Nephron (organoid): ENCODE measurements at regions not wholly inside any gene's neighbourhood (a gene's known extent, or its start where the extent isn't known, plus 50 kb on each side); places are given as distances from the start of the nearest gene placed in this dataset.

Experiments used
- H3K27ac Mint-ChIP-seq, 3 experiments: 2 replicates each; pipeline ENCODE4 v1.8.0; 2020; ENCODE audit warnings: mixed read lengths in 3 of 3, mild to moderate bottlenecking in 2 of 3, moderate library complexity in 1 of 3
- H3K27me3 Mint-ChIP-seq: 2 replicates; pipeline ENCODE4 v1.8.0; 2021; ENCODE audit warnings: low read depth, mild to moderate bottlenecking, moderate library complexity, mixed read lengths
- H3K36me3 Mint-ChIP-seq: 2 replicates; pipeline ENCODE4 v1.8.0; 2020; ENCODE audit warnings: low read depth, mixed read lengths
- H3K4me1 Mint-ChIP-seq: 2 replicates; pipeline ENCODE4 v1.8.0; 2020; ENCODE audit warnings: mixed read lengths
- H3K4me3 Mint-ChIP-seq, 3 experiments: 2 replicates each; pipeline ENCODE4 v1.8.0; 2020; ENCODE audit warnings: mild to moderate bottlenecking in 3 of 3, mixed read lengths in 3 of 3, moderate library complexity in 2 of 3
- H3K9me3 Mint-ChIP-seq: 2 replicates; pipeline ENCODE4 v1.8.0; 2020; ENCODE audit warnings: mixed read lengths
- TF ChIP-seq, protein P1 (sequence below), 3 experiments: fragments of 200-600 bp; sonication (generic); IDR thresholded peaks; one replicate each; pipeline ENCODE4 v1.5.0; 2021; ENCODE audit warnings: antibody characterized with exemption in 3 of 3; ENCODE audit not compliant: unreplicated experiment in 3 of 3

DNA sequence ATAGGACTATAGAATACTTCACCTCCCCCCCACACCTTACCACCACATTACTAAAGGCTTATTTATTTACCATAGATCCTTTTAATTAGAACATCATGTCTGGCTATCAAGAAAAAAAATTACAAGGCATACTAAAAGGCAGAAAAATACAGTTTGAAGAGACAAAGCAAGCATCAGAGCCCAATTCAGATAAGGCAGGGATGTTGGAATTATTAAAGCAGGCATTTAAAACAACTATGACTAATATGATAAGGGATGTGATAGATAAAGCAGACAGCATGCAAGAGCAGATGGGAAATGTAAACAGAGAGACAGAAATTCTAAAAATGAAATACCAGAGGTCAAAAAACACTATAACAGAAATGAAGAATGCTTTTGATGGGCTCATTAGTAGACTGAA lies 55.4 kb upstream of the SMIM21 start:
- Mint-ChIP-seq H3K36me3 (peaks cover 17% of the 10 kb centered on the region), H3K27me3 (no peaks in the 10 kb centered on the region), H3K4me3 (no peak overlapping the region), H3K27ac (no peak overlapping the region), H3K4me1 (peaks cover 6% of the 10 kb centered on the region), H3K9me3 (peaks cover 45% of the 10 kb centered on the region)
- TF ChIP-seq, protein P1, sequence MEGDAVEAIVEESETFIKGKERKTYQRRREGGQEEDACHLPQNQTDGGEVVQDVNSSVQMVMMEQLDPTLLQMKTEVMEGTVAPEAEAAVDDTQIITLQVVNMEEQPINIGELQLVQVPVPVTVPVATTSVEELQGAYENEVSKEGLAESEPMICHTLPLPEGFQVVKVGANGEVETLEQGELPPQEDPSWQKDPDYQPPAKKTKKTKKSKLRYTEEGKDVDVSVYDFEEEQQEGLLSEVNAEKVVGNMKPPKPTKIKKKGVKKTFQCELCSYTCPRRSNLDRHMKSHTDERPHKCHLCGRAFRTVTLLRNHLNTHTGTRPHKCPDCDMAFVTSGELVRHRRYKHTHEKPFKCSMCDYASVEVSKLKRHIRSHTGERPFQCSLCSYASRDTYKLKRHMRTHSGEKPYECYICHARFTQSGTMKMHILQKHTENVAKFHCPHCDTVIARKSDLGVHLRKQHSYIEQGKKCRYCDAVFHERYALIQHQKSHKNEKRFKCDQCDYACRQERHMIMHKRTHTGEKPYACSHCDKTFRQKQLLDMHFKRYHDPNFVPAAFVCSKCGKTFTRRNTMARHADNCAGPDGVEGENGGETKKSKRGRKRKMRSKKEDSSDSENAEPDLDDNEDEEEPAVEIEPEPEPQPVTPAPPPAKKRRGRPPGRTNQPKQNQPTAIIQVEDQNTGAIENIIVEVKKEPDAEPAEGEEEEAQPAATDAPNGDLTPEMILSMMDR (IDR thresholded peaks at IDR 0.05; ENCODE audit: unreplicated experiment in 3 of 3), result no peak

DNA sequence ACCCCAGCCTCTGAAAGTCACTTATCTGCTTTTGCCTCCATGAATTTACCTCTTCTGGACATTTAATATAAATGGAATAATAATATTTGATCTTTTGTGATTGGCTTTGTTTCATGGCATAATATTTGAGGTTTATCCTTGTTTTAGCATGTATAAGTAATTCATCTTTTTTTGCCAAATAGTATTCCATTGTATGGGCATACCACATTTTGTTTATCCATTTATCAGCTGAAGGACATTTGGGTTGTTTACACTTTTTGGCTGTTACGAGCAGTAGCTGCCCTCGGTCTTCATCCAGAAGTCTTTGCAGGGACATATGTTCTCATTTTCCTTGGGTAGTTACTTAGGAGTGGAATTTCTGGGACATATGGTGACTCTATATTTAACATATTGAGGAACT lies 53.0 kb upstream of the SMIM21 start:
- Mint-ChIP-seq H3K9me3 (peaks cover 39% of the 10 kb centered on the region), H3K4me1 (peaks cover 11% of the 10 kb centered on the region), H3K27ac (no peak overlapping the region), H3K36me3 (peaks cover 17% of the 10 kb centered on the region), H3K4me3 (no peak overlapping the region), H3K27me3 (no peaks in the 10 kb centered on the region)
- TF ChIP-seq, protein P1 (IDR thresholded peaks at IDR 0.05; ENCODE audit: unreplicated experiment in 3 of 3), result no peak

GRCh38 chr18:75478996-75479880 lies 51.7 kb upstream of the SMIM21 start:
- H3K27me3 Mint-ChIP-seq, result no peaks in the 10 kb centered on the region
- H3K4me3 Mint-ChIP-seq, result no peak overlapping the region
- H3K4me1 Mint-ChIP-seq, result peaks cover 21% of the 10 kb centered on the region
- peaks cover 17% of the 10 kb centered on the region for H3K36me3 Mint-ChIP-seq
- TF ChIP-seq, protein P1 (IDR thresholded peaks at IDR 0.05; ENCODE audit: unreplicated experiment in 3 of 3), result peak; percentile 56 to 73 (median 57)
- peak overlapping the region in 2 of 3 experiments; percentile 26 to 40 for H3K27ac Mint-ChIP-seq
- peaks cover 30% of the 10 kb centered on the region for H3K9me3 Mint-ChIP-seq

DNA sequence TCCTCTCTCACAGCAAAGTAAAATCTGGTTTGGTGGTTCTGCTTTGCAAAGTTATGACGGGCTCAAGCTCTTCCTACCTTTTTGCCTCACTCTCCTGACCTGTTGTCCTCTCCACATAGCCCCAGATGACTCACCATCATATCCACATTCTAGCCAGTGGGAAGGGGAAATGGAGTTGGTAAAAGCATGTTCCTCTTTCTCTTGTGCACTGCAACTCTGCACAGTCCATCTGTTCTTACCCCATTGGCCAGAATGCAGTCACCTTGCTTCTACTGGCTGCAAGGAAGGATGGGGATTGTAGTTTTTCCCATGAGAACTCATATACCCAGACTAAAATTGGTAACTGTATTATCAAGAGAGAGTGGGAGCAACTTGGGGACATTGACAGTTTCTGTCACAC lies 50.4 kb upstream of the SMIM21 start:
- H3K4me3 Mint-ChIP-seq, result no peak overlapping the region
- peaks cover 27% of the 10 kb centered on the region for H3K4me1 Mint-ChIP-seq
- no peaks in the 10 kb centered on the region for H3K27me3 Mint-ChIP-seq
- TF ChIP-seq, protein P1 (IDR thresholded peaks at IDR 0.05; ENCODE audit: unreplicated experiment in 3 of 3), result no peak
- H3K27ac Mint-ChIP-seq, result no peak overlapping the region
- H3K36me3 Mint-ChIP-seq, result peaks cover 8% of the 10 kb centered on the region
- peaks cover 19% of the 10 kb centered on the region for H3K9me3 Mint-ChIP-seq
